ENCODE measurements at regions not wholly inside any gene's neighbourhood (a gene's known extent, or its start where the extent isn't known, plus 50 kb on each side); places are given as distances from the start of the nearest gene placed in this dataset.

- no peak for TF ChIP-seq CTCF (IDR thresholded peaks at IDR 0.05)
- TF ChIP-seq TEAD1 (CRISPR knock-in tag; IDR thresholded peaks at IDR 0.05) = no peak
Observed at GRCh38 chr20:43295781-43296180, 106.1 kb upstream of the PTPRT start.

Measured in WTC11 (cell line).